ENCODE measurements at regions not wholly inside any gene's neighbourhood (a gene's known extent, or its start where the extent isn't known, plus 50 kb on each side); places are given as distances from the start of the nearest gene placed in this dataset.

DNA sequence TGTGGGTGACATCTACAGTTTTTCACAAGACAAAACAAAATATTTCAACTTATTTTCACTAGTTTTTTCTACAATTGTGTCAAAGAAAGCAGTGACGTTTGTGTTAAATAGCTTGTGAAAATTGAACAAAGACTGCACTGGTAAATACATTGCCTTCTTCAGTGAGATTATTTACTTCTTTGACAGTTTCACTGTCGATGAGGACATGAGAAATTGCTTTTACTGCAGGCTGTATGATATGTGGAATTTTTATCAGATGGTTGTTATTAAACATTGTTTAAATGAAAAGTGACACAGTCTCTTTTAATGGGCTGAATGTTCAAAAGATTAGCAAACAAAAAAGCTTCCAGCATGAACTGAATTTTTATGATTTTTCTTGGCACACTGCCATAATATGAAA is 773.9 kb upstream of the CADM2 start:
- no peak for DNase-seq (ENCODE audit: extremely low spot score, unreplicated experiment)
- Mint-ChIP-seq H3K4me1 (ENCODE audit: unreplicated experiment) (no peaks in the 10 kb centered on the region), H3K27ac (ENCODE audit: unreplicated experiment) (no peak overlapping the region), H3K27me3 (ENCODE audit: unreplicated experiment) (no peaks in the 10 kb centered on the region), H3K4me3 (ENCODE audit: unreplicated experiment) (no peak overlapping the region), H3K9me3 (ENCODE audit: unreplicated experiment) (no peaks in the 10 kb centered on the region), H3K36me3 (ENCODE audit: unreplicated experiment) (no peaks in the 10 kb centered on the region)
- TF ChIP-seq, protein P1, sequence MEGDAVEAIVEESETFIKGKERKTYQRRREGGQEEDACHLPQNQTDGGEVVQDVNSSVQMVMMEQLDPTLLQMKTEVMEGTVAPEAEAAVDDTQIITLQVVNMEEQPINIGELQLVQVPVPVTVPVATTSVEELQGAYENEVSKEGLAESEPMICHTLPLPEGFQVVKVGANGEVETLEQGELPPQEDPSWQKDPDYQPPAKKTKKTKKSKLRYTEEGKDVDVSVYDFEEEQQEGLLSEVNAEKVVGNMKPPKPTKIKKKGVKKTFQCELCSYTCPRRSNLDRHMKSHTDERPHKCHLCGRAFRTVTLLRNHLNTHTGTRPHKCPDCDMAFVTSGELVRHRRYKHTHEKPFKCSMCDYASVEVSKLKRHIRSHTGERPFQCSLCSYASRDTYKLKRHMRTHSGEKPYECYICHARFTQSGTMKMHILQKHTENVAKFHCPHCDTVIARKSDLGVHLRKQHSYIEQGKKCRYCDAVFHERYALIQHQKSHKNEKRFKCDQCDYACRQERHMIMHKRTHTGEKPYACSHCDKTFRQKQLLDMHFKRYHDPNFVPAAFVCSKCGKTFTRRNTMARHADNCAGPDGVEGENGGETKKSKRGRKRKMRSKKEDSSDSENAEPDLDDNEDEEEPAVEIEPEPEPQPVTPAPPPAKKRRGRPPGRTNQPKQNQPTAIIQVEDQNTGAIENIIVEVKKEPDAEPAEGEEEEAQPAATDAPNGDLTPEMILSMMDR (IDR thresholded peaks at IDR 0.05), result no peak

DNA sequence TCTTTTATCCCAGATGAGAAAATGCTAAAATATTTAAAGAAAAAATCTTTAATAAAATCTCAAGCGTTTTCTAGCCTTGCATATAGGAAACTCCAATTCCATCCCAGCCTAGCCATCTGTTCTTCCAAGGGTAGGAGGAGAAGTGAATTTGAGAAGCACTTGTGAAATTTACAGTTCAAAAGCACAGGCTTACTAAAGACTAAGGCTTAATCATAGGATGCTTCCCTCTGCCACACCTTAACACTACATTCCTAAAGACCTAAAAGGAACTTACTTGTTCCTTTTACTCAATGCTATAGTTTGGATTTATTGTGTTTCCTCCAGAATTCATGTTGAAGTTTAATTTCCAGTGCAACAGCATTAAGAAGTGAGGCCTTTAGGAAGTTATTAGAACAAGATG is 764.8 kb upstream of the CADM2 start:
- H3K4me3 Mint-ChIP-seq (ENCODE audit: unreplicated experiment), result no peak overlapping the region

DNA sequence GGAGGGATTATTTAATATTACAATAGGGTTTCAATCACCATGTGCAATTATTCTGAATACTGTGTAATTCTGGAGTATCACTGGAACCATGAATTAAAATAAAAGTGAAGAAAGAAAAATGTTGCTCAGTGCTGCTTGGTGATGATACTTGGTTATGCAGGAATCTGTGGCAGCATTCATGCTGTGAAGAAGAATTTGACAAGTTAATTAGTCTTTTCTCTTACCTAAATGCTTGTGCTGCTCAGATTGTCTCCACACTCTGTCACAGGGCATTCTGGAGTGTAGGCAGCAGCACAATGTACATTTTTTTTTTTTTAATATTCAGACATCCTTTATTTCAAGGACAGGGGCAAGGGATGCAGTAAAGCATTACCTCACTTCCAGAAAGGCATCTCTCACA is 749.3 kb upstream of the CADM2 start:
- Mint-ChIP-seq H3K36me3 (ENCODE audit: unreplicated experiment) (no peaks in the 10 kb centered on the region), H3K9me3 (ENCODE audit: unreplicated experiment) (peaks cover 13% of the 10 kb centered on the region), H3K27ac (ENCODE audit: unreplicated experiment) (no peak overlapping the region), H3K4me3 (ENCODE audit: unreplicated experiment) (no peak overlapping the region), H3K27me3 (ENCODE audit: unreplicated experiment) (no peaks in the 10 kb centered on the region), H3K4me1 (ENCODE audit: unreplicated experiment) (no peaks in the 10 kb centered on the region)
- TF ChIP-seq, protein P1 (IDR thresholded peaks at IDR 0.05), result no peak
- no peak for DNase-seq (ENCODE audit: extremely low spot score, unreplicated experiment)

More for the DNA sequence above, 764.8 kb upstream of the CADM2 start:
- Mint-ChIP-seq H3K36me3 (ENCODE audit: unreplicated experiment) (no peaks in the 10 kb centered on the region), H3K27me3 (ENCODE audit: unreplicated experiment) (no peaks in the 10 kb centered on the region), H3K27ac (ENCODE audit: unreplicated experiment) (no peak overlapping the region), H3K9me3 (ENCODE audit: unreplicated experiment) (peaks cover 24% of the 10 kb centered on the region), H3K4me1 (ENCODE audit: unreplicated experiment) (no peaks in the 10 kb centered on the region)
- no peak for DNase-seq (ENCODE audit: extremely low spot score, unreplicated experiment)
- TF ChIP-seq, protein P1 (IDR thresholded peaks at IDR 0.05), result no peak

DNA sequence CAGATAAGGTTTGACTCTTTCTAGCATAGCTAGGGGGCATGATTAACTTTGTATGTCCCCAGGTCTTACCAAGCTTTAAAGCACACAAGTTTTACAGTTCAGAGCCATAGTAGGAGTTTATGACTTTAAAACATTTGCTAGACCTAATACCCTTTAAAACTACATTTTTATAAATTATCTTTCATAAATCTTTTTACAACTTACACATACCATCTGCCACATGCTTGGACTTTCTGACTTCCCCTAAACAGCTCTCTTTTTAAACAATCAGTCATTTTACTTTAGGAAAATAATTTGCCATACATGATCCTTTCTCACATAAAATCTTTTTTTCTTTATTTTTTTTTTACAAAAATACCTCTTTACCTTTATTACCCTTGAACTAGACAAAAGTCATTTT is 735.3 kb upstream of the CADM2 start:
- H3K36me3 Mint-ChIP-seq (ENCODE audit: unreplicated experiment), result no peaks in the 10 kb centered on the region
- H3K4me1 Mint-ChIP-seq (ENCODE audit: unreplicated experiment), result no peaks in the 10 kb centered on the region
- H3K27me3 Mint-ChIP-seq (ENCODE audit: unreplicated experiment), result no peaks in the 10 kb centered on the region
- H3K27ac Mint-ChIP-seq (ENCODE audit: unreplicated experiment), result no peak overlapping the region
- no peak overlapping the region for H3K4me3 Mint-ChIP-seq (ENCODE audit: unreplicated experiment)
- DNase-seq (ENCODE audit: extremely low spot score, unreplicated experiment), result no peak
- TF ChIP-seq, protein P1 (IDR thresholded peaks at IDR 0.05), result no peak
- peaks cover 51% of the 10 kb centered on the region for H3K9me3 Mint-ChIP-seq (ENCODE audit: unreplicated experiment)

DNA sequence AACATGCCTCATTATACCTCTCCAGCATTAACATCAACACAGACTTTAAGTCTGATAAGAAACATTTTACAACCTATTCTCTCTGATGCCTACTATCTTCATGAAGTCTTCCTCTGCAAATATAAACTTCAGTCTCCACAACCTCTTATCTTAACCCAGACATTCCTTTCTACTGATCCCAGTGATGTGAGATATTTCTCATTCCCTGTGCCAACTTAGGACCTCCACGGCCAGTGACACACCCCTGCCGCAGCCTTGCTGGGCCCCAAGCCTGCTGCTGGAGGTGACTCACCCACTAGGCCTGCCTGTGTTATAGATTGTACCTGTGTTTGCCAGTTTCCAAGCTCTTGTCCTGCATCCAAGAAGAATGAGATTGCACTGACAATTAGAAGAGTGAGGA is 734.5 kb upstream of the CADM2 start:
- Mint-ChIP-seq H3K36me3 (ENCODE audit: unreplicated experiment) (no peaks in the 10 kb centered on the region), H3K4me3 (ENCODE audit: unreplicated experiment) (no peak overlapping the region), H3K4me1 (ENCODE audit: unreplicated experiment) (no peaks in the 10 kb centered on the region), H3K27me3 (ENCODE audit: unreplicated experiment) (no peaks in the 10 kb centered on the region), H3K27ac (ENCODE audit: unreplicated experiment) (no peak overlapping the region), H3K9me3 (ENCODE audit: unreplicated experiment) (peaks cover 52% of the 10 kb centered on the region)
- TF ChIP-seq, protein P1 (IDR thresholded peaks at IDR 0.05), result no peak
- no peak for DNase-seq (ENCODE audit: extremely low spot score, unreplicated experiment)
